H1 (cell line): ENCODE measurements at regions not wholly inside any gene's neighbourhood (a gene's known extent, or its start where the extent isn't known, plus 50 kb on each side); places are given as distances from the start of the nearest gene placed in this dataset.

ENCODE experiments used
- EP300 ChIP-seq, 2 experiments: IDR thresholded peaks; 1 replicate in 1 of 2; 2 replicates in 1 of 2; pipeline ENCODE4 v1.6.1; 2011 to 2012; ENCODE audit warnings: low read depth in 2 of 2, low read length in 2 of 2, mild to moderate bottlenecking in 2 of 2, borderline replicate concordance in 1 of 2, inconsistent platforms in 1 of 2, moderate library complexity in 1 of 2
- HDAC2 ChIP-seq, 2 experiments: fragments of 300-600 bp in 1 of 2; sonication (generic) in 1 of 2; IDR thresholded peaks; 2 replicates each; pipeline ENCODE4 v1.6.1; 2011 to 2012; ENCODE audit warnings: low read depth in 2 of 2, low read length in 2 of 2, mild to moderate bottlenecking in 2 of 2, moderate library complexity in 2 of 2, borderline replicate concordance in 1 of 2, inconsistent platforms in 1 of 2
- JUN ChIP-seq: IDR thresholded peaks from 2 replicates; pipeline ENCODE4 v1.6.1; 2011; ENCODE audit warnings: low read depth, mild to moderate bottlenecking, improper control_type of control experiment, low read length
- JUND ChIP-seq: IDR thresholded peaks from 2 replicates; pipeline ENCODE4 v1.6.1; 2011; ENCODE audit warnings: mild to moderate bottlenecking, improper control_type of control experiment, low read length
- RNF2 ChIP-seq: fragments of 200-900, 300-1000 bp; sonication (generic); IDR thresholded peaks from 2 replicates; pipeline ENCODE4 v1.7.1; 2016; ENCODE audit warnings: borderline replicate concordance, low read depth, mild to moderate bottlenecking, antibody characterized with exemption, low read length; ENCODE audit not compliant: poor library complexity, severe bottlenecking; ENCODE audit errors: missing control alignments
- SUZ12 ChIP-seq: fragments of 200-600 bp; sonication (generic); IDR thresholded peaks from 2 replicates; pipeline ENCODE4 v1.6.1; 2012; ENCODE audit warnings: mild to moderate bottlenecking, inconsistent platforms, low read length, moderate library complexity, mixed read lengths
- TAF7 ChIP-seq: optimal IDR thresholded peaks from 2 replicates; pipeline ENCODE3; 2011; ENCODE audit warnings: low read depth, mild to moderate bottlenecking, inconsistent platforms, low read length, moderate library complexity, borderline replicate concordance
- TF ChIP-seq, protein P1 (sequence below): IDR thresholded peaks from 2 replicates; pipeline ENCODE4 v1.6.1; 2012; ENCODE audit warnings: low read length, inconsistent platforms

DNA sequence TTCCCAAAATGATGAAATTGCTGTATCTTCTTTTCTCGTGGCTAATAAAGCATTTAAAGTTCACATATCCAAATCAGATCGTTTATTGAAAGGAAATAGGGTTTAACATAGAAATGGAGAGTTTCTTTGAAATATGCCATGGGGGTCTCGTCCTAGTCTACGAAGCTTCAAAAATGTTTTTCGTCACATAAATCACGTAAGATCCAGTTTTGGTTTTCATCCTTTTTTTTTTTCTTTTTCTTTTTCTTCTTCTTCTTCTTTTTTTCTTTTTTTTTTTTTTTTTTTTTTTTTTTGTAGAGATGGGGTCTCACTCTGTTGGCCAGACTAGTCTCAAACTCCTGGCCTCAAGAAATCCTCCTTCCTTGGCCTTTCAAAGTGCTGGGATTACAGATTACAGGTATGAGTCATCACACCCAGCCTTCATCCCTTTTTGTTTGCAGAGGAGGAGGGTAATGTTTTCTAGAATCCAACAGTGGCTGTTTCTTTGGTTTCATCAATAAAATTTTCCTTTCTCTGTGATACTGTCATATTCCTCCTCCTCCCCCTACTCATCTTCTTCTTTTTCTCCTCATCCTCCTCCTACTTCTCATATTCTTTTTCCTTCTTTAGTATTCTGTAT, 94.7 kb upstream of the LOC128125822 start (continued):
- TF ChIP-seq, protein P1, sequence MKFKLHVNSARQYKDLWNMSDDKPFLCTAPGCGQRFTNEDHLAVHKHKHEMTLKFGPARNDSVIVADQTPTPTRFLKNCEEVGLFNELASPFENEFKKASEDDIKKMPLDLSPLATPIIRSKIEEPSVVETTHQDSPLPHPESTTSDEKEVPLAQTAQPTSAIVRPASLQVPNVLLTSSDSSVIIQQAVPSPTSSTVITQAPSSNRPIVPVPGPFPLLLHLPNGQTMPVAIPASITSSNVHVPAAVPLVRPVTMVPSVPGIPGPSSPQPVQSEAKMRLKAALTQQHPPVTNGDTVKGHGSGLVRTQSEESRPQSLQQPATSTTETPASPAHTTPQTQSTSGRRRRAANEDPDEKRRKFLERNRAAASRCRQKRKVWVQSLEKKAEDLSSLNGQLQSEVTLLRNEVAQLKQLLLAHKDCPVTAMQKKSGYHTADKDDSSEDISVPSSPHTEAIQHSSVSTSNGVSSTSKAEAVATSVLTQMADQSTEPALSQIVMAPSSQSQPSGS, result no peak
- TF ChIP-seq JUN (no peak), JUND (no peak), RNF2 (no peak), EP300 (IDR thresholded peaks at IDR 0.05; ENCODE audit: borderline replicate concordance in 1 of 2, low read depth in 2 of 2, low read length in 2 of 2) (no peak), TAF7 (no peak), SUZ12 (no peak), HDAC2 (IDR thresholded peaks at IDR 0.05; ENCODE audit: borderline replicate concordance in 1 of 2, low read depth in 2 of 2, low read length in 2 of 2) (no peak)
- TF ChIP-seq, all 59 proteins: peak for 0
